ENCODE measurements at regions not wholly inside any gene's neighbourhood (a gene's known extent, or its start where the extent isn't known, plus 50 kb on each side); places are given as distances from the start of the nearest gene placed in this dataset.
"Not testable (repeated sequence)": the region's sequence is repeated elsewhere in the genome, so short reads cannot be mapped to it uniquely, and the experiment has no call there.

GRCh38 chr1:87398641-87399040 lies 70.0 kb downstream of the LMO4 start:
- no peak for DNase-seq
- Mint-ChIP-seq H3K4me3 (no peak overlapping the region), H3K9me3 (no peaks in the 10 kb centered on the region), H3K27me3 (peaks cover 20% of the 10 kb centered on the region), H3K4me1 (ENCODE audit: low read depth) (peaks cover 7% of the 10 kb centered on the region), H3K27ac (no peak overlapping the region), H3K36me3 (ENCODE audit: low read depth) (no peaks in the 10 kb centered on the region)

GRCh38 chr1:87399264-87399663 lies 70.6 kb downstream of the LMO4 start:
- no peaks in the 10 kb centered on the region for H3K36me3 Mint-ChIP-seq (ENCODE audit: low read depth)
- no peak overlapping the region for H3K4me3 Mint-ChIP-seq
- no peak for DNase-seq
- no peak overlapping the region for H3K27ac Mint-ChIP-seq
- H3K9me3 Mint-ChIP-seq, result no peaks in the 10 kb centered on the region
- peaks cover 13% of the 10 kb centered on the region for H3K4me1 Mint-ChIP-seq (ENCODE audit: low read depth)
- peaks cover 17% of the 10 kb centered on the region for H3K27me3 Mint-ChIP-seq

- Mint-ChIP-seq H3K36me3 (ENCODE audit: low read depth) (no peaks in the 10 kb centered on the region), H3K9me3 (no peaks in the 10 kb centered on the region), H3K4me1 (ENCODE audit: low read depth) (peaks cover 17% of the 10 kb centered on the region), H3K4me3 (no peak overlapping the region), H3K27me3 (peaks cover 17% of the 10 kb centered on the region), H3K27ac (no peak overlapping the region)
- no peak for DNase-seq
Observed at GRCh38 chr1:87399701-87400100, 71.0 kb downstream of the LMO4 start.

- H3K27me3 Mint-ChIP-seq, result peaks cover 22% of the 10 kb centered on the region
- H3K4me3 Mint-ChIP-seq, result no peak overlapping the region
- peaks cover 25% of the 10 kb centered on the region for H3K4me1 Mint-ChIP-seq (ENCODE audit: low read depth)
- no peaks in the 10 kb centered on the region for H3K9me3 Mint-ChIP-seq
- DNase-seq, result no peak
- H3K27ac Mint-ChIP-seq, result no peak overlapping the region
- no peaks in the 10 kb centered on the region for H3K36me3 Mint-ChIP-seq (ENCODE audit: low read depth)
Observed at GRCh38 chr1:87400813-87401212, 72.1 kb downstream of the LMO4 start.

- Mint-ChIP-seq H3K36me3 (ENCODE audit: low read depth) (no peaks in the 10 kb centered on the region), H3K27ac (no peak overlapping the region), H3K9me3 (no peaks in the 10 kb centered on the region), H3K4me1 (ENCODE audit: low read depth) (peaks cover 25% of the 10 kb centered on the region), H3K4me3 (no peak overlapping the region), H3K27me3 (peaks cover 26% of the 10 kb centered on the region)
- no peak for DNase-seq
Observed at GRCh38 chr1:87402241-87403002, 73.7 kb downstream of the LMO4 start.

GRCh38 chr1:87403061-87403820 lies 74.6 kb downstream of the LMO4 start:
- H3K9me3 Mint-ChIP-seq, result no peaks in the 10 kb centered on the region
- H3K36me3 Mint-ChIP-seq (ENCODE audit: low read depth), result no peaks in the 10 kb centered on the region
- peaks cover 26% of the 10 kb centered on the region for H3K27me3 Mint-ChIP-seq
- DNase-seq, result no peak
- H3K27ac Mint-ChIP-seq, result no peak overlapping the region
- peaks cover 25% of the 10 kb centered on the region for H3K4me1 Mint-ChIP-seq (ENCODE audit: low read depth)
- H3K4me3 Mint-ChIP-seq, result no peak overlapping the region

- Mint-ChIP-seq H3K27ac (no peak overlapping the region), H3K9me3 (no peaks in the 10 kb centered on the region), H3K27me3 (peaks cover 26% of the 10 kb centered on the region), H3K36me3 (ENCODE audit: low read depth) (no peaks in the 10 kb centered on the region), H3K4me3 (no peak overlapping the region), H3K4me1 (ENCODE audit: low read depth) (peaks cover 25% of the 10 kb centered on the region)
- DNase-seq, result no peak
Observed at GRCh38 chr1:87404296-87404695, 75.6 kb downstream of the LMO4 start.

- H3K4me3 Mint-ChIP-seq, result no peak overlapping the region
- H3K4me1 Mint-ChIP-seq (ENCODE audit: low read depth), result peaks cover 17% of the 10 kb centered on the region
- DNase-seq, result no peak
- no peaks in the 10 kb centered on the region for H3K36me3 Mint-ChIP-seq (ENCODE audit: low read depth)
- peaks cover 8% of the 10 kb centered on the region for H3K27me3 Mint-ChIP-seq
- H3K27ac Mint-ChIP-seq, result no peak overlapping the region
- no peaks in the 10 kb centered on the region for H3K9me3 Mint-ChIP-seq
Observed at GRCh38 chr1:87408665-87409248, 80.1 kb downstream of the LMO4 start.

GRCh38 chr1:87410776-87411480 lies 82.2 kb downstream of the LMO4 start:
- Mint-ChIP-seq H3K9me3 (no peaks in the 10 kb centered on the region), H3K27ac (no peak overlapping the region), H3K27me3 (peaks cover 4% of the 10 kb centered on the region), H3K4me1 (ENCODE audit: low read depth) (no peaks in the 10 kb centered on the region), H3K36me3 (ENCODE audit: low read depth) (no peaks in the 10 kb centered on the region), H3K4me3 (no peak overlapping the region)
- no peak for DNase-seq

GRCh38 chr1:87413846-87414245 lies 85.2 kb downstream of the LMO4 start:
- not testable (repeated sequence) for H3K4me3 Mint-ChIP-seq; H3K27ac Mint-ChIP-seq; H3K27me3 Mint-ChIP-seq; DNase-seq; H3K4me1 Mint-ChIP-seq (ENCODE audit: low read depth); H3K36me3 Mint-ChIP-seq (ENCODE audit: low read depth); H3K9me3 Mint-ChIP-seq

- DNase-seq, result no peak
- Mint-ChIP-seq H3K4me1 (ENCODE audit: low read depth) (no peaks in the 10 kb centered on the region), H3K27me3 (peaks cover 4% of the 10 kb centered on the region), H3K36me3 (ENCODE audit: low read depth) (no peaks in the 10 kb centered on the region), H3K27ac (no peak overlapping the region), H3K9me3 (no peaks in the 10 kb centered on the region), H3K4me3 (no peak overlapping the region)
Observed at GRCh38 chr1:87418048-87418447, 89.4 kb downstream of the LMO4 start.

GRCh38 chr1:87421809-87422208 lies 93.1 kb downstream of the LMO4 start:
- Mint-ChIP-seq H3K36me3 (ENCODE audit: low read depth) (no peaks in the 10 kb centered on the region), H3K4me1 (ENCODE audit: low read depth) (no peaks in the 10 kb centered on the region), H3K27me3 (peaks cover 4% of the 10 kb centered on the region), H3K9me3 (no peaks in the 10 kb centered on the region), H3K4me3 (no peak overlapping the region), H3K27ac (no peak overlapping the region)
- no peak for DNase-seq

GRCh38 chr1:87424541-87424940 lies 95.9 kb downstream of the LMO4 start:
- Mint-ChIP-seq H3K27me3 (peaks cover 5% of the 10 kb centered on the region), H3K4me3 (no peak overlapping the region), H3K4me1 (ENCODE audit: low read depth) (no peaks in the 10 kb centered on the region), H3K27ac (no peak overlapping the region), H3K9me3 (no peaks in the 10 kb centered on the region), H3K36me3 (ENCODE audit: low read depth) (no peaks in the 10 kb centered on the region)
- no peak for DNase-seq

GRCh38 chr1:87426463-87427249 lies 98.0 kb downstream of the LMO4 start:
- no peaks in the 10 kb centered on the region for H3K9me3 Mint-ChIP-seq
- H3K36me3 Mint-ChIP-seq (ENCODE audit: low read depth), result no peaks in the 10 kb centered on the region
- H3K4me1 Mint-ChIP-seq (ENCODE audit: low read depth), result no peaks in the 10 kb centered on the region
- no peak overlapping the region for H3K27ac Mint-ChIP-seq
- H3K4me3 Mint-ChIP-seq, result no peak overlapping the region
- DNase-seq, result no peak
- H3K27me3 Mint-ChIP-seq, result peaks cover 13% of the 10 kb centered on the region
